ENCODE measurements at regions not wholly inside any gene's neighbourhood (a gene's known extent, or its start where the extent isn't known, plus 50 kb on each side); places are given as distances from the start of the nearest gene placed in this dataset.

DNA sequence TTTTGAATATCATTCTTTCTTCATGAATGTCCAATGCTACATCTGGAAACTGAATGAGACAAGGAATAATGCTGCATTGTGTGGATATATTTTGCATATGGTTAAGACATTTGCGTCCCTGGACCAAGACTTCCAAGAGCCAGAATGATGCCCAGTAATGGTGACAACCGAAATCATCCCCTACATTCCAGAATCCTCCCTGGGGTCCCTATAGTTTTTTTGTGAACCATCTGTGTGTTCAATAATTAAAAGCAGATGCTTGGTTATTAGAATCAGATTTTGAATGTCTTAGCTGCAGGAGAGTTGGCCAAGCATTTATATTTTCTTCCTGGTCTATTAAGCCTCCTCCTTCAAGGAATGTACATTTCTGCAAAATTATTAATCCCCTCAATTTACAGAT lies 426.7 kb upstream of the CDH8 start:
- ChIA-PET POLR2A (no interaction called here), CTCF (no interaction called here)
- DNase-seq, result no peak
- H3K4me1 Mint-ChIP-seq (ENCODE audit: low read depth), result no peaks in the 10 kb centered on the region
- no peaks in the 10 kb centered on the region for H3K36me3 Mint-ChIP-seq
- H3K9me3 Mint-ChIP-seq, result peaks cover 43% of the 10 kb centered on the region
- no peaks in the 10 kb centered on the region for H3K27me3 Mint-ChIP-seq
- H3K27ac Mint-ChIP-seq, result no peak overlapping the region
- H3K4me3 Mint-ChIP-seq, result no peak overlapping the region
- intact Hi-C loops (cut with micrococcal nuclease), result no loop called here

DNA sequence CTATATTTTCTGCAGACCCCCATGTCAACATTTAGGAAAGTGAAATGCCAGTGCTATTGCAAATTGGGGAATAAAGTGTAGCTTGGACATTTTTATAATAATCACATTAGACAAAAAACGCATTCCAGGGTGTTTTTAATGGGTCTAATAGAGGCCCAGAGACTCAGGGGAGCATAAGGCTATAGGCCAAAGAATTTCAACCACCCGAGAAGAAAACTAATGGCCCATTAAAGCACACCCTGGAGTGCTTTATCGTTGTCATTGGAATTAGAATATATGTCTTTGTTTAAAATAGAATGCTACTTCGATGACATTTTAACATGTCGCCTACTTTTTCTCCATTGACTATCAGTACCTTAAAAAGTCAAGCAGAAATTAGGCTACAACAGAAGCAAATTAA lies 414.1 kb upstream of the CDH8 start:
- ChIA-PET CTCF (interaction anchor here (0.6 kb wide), 1 partner anchor 191 kb away, joined by 3 read pairs; no protein-coding TSS in a partner anchor), POLR2A (no interaction called here)
- Mint-ChIP-seq H3K36me3 (no peaks in the 10 kb centered on the region), H3K27ac (no peak overlapping the region), H3K4me1 (ENCODE audit: low read depth) (no peaks in the 10 kb centered on the region), H3K9me3 (peaks cover 31% of the 10 kb centered on the region), H3K27me3 (no peaks in the 10 kb centered on the region), H3K4me3 (no peak overlapping the region)
- no peak for DNase-seq
- intact Hi-C loops (cut with micrococcal nuclease), result no loop called here

GRCh38 chr16:62445909-62446308 lies 409.7 kb upstream of the CDH8 start:
- Mint-ChIP-seq H3K27ac (no peak overlapping the region), H3K4me3 (no peak overlapping the region), H3K4me1 (ENCODE audit: low read depth) (no peaks in the 10 kb centered on the region), H3K27me3 (no peaks in the 10 kb centered on the region), H3K9me3 (peaks cover 37% of the 10 kb centered on the region), H3K36me3 (no peaks in the 10 kb centered on the region)
- CTCF ChIA-PET, result no interaction called here
- intact Hi-C loops (cut with micrococcal nuclease), result no loop called here
- DNase-seq, result no peak
- POLR2A ChIA-PET, result no interaction called here

- no peaks in the 10 kb centered on the region for H3K27me3 Mint-ChIP-seq
- no peaks in the 10 kb centered on the region for H3K36me3 Mint-ChIP-seq
- no peaks in the 10 kb centered on the region for H3K4me1 Mint-ChIP-seq (ENCODE audit: low read depth)
- CTCF ChIA-PET, result no interaction called here
- POLR2A ChIA-PET, result no interaction called here
- DNase-seq, result no peak
- H3K4me3 Mint-ChIP-seq, result no peak overlapping the region
- peaks cover 29% of the 10 kb centered on the region for H3K9me3 Mint-ChIP-seq
- no peak overlapping the region for H3K27ac Mint-ChIP-seq
- intact Hi-C loops (cut with micrococcal nuclease), result no loop called here
Measured at GRCh38 chr16:62424206-62424605, 388.0 kb upstream of the CDH8 start.

- CTCF ChIA-PET, result no interaction called here
- Mint-ChIP-seq H3K27me3 (no peaks in the 10 kb centered on the region), H3K4me3 (no peak overlapping the region), H3K36me3 (no peaks in the 10 kb centered on the region), H3K4me1 (ENCODE audit: low read depth) (no peaks in the 10 kb centered on the region), H3K9me3 (peaks cover 41% of the 10 kb centered on the region), H3K27ac (no peak overlapping the region)
- POLR2A ChIA-PET, result no interaction called here
- intact Hi-C loops (cut with micrococcal nuclease), result no loop called here
- no peak for DNase-seq
Measured at GRCh38 chr16:62408760-62409159, 372.5 kb upstream of the CDH8 start.

GRCh38 chr16:62406387-62406786 lies 370.1 kb upstream of the CDH8 start:
- DNase-seq, result no peak
- no peak overlapping the region for H3K27ac Mint-ChIP-seq
- no peaks in the 10 kb centered on the region for H3K4me1 Mint-ChIP-seq (ENCODE audit: low read depth)
- H3K9me3 Mint-ChIP-seq, result peaks cover 40% of the 10 kb centered on the region
- no peak overlapping the region for H3K4me3 Mint-ChIP-seq
- H3K36me3 Mint-ChIP-seq, result no peaks in the 10 kb centered on the region
- no peaks in the 10 kb centered on the region for H3K27me3 Mint-ChIP-seq
- intact Hi-C loops (cut with micrococcal nuclease), result no loop called here
- POLR2A ChIA-PET, result no interaction called here
- CTCF ChIA-PET, result no interaction called here

- H3K4me1 Mint-ChIP-seq (ENCODE audit: low read depth), result no peaks in the 10 kb centered on the region
- H3K27ac Mint-ChIP-seq, result no peak overlapping the region
- no peak overlapping the region for H3K4me3 Mint-ChIP-seq
- intact Hi-C loops (cut with micrococcal nuclease), result no loop called here
- no peaks in the 10 kb centered on the region for H3K27me3 Mint-ChIP-seq
- CTCF ChIA-PET, result no interaction called here
- H3K36me3 Mint-ChIP-seq, result no peaks in the 10 kb centered on the region
- DNase-seq, result no peak
- H3K9me3 Mint-ChIP-seq, result peaks cover 44% of the 10 kb centered on the region
- POLR2A ChIA-PET, result no interaction called here
Measured at GRCh38 chr16:62404842-62405611, 368.8 kb upstream of the CDH8 start.

- no peak for DNase-seq
- Mint-ChIP-seq H3K9me3 (peaks cover 28% of the 10 kb centered on the region), H3K36me3 (no peaks in the 10 kb centered on the region), H3K27ac (no peak overlapping the region), H3K27me3 (no peaks in the 10 kb centered on the region), H3K4me1 (ENCODE audit: low read depth) (no peaks in the 10 kb centered on the region), H3K4me3 (no peak overlapping the region)
- intact Hi-C loops (cut with micrococcal nuclease), result no loop called here
- POLR2A ChIA-PET, result no interaction called here
- CTCF ChIA-PET, result no interaction called here
Measured at GRCh38 chr16:62392698-62393097, 356.5 kb upstream of the CDH8 start.

DNA sequence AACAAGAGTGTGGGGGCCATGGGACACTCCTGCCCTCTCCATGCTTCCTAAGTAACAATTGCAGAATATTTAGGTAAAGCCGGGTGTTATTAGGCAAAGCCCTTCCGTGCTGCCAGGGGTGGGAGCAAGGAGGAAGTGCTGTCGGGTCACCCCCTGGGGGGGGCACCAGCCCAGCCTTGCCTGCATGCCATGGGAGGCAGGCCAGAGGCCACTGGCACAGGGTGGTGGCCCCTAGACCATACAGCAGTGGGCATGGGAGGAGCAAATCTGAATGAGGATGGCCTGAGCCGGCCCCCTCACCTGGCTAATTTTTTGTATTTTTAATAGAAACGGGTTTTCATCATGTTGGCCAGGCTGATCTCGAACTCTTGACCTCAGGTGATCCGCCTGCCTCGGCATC lies 355.7 kb upstream of the CDH8 start:
- H3K36me3 Mint-ChIP-seq, result no peaks in the 10 kb centered on the region
- POLR2A ChIA-PET, result no interaction called here
- H3K27ac Mint-ChIP-seq, result no peak overlapping the region
- no peaks in the 10 kb centered on the region for H3K27me3 Mint-ChIP-seq
- intact Hi-C loops (cut with micrococcal nuclease), result no loop called here
- no peak overlapping the region for H3K4me3 Mint-ChIP-seq
- H3K9me3 Mint-ChIP-seq, result peaks cover 28% of the 10 kb centered on the region
- CTCF ChIA-PET, result no interaction called here
- no peaks in the 10 kb centered on the region for H3K4me1 Mint-ChIP-seq (ENCODE audit: low read depth)
- no peak for DNase-seq

DNA sequence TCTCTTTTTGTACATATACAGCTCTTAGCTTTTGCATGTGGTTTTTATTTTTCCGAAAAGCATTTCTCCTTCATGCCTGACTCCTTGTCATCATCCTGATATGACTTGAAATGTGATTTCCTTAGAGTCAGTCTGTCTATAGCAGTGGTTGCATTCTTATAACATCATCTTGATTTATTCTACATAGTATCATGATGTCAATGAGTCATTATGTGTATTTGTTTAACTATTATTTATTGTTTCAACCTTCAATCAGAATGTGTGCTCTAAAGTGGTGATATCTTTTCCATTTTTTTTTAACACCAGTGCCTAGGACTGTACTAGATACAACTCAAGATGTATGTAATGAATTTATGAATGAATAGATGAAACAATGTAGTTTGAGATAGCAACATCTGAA lies 354.9 kb upstream of the CDH8 start:
- H3K4me3 Mint-ChIP-seq, result no peak overlapping the region
- DNase-seq, result no peak
- no peak overlapping the region for H3K27ac Mint-ChIP-seq
- H3K9me3 Mint-ChIP-seq, result peaks cover 27% of the 10 kb centered on the region
- no peaks in the 10 kb centered on the region for H3K4me1 Mint-ChIP-seq (ENCODE audit: low read depth)
- CTCF ChIA-PET, result no interaction called here
- intact Hi-C loops (cut with micrococcal nuclease), result no loop called here
- no peaks in the 10 kb centered on the region for H3K36me3 Mint-ChIP-seq
- POLR2A ChIA-PET, result no interaction called here
- no peaks in the 10 kb centered on the region for H3K27me3 Mint-ChIP-seq

- ChIA-PET CTCF (no interaction called here), POLR2A (no interaction called here)
- Mint-ChIP-seq H3K4me1 (ENCODE audit: low read depth) (no peaks in the 10 kb centered on the region), H3K36me3 (no peaks in the 10 kb centered on the region), H3K4me3 (no peak overlapping the region), H3K27ac (no peak overlapping the region), H3K9me3 (peaks cover 31% of the 10 kb centered on the region), H3K27me3 (no peaks in the 10 kb centered on the region)
- no peak for DNase-seq
- intact Hi-C loops (cut with micrococcal nuclease), result no loop called here
Measured at GRCh38 chr16:62390214-62390613, 354.0 kb upstream of the CDH8 start.

- no peaks in the 10 kb centered on the region for H3K36me3 Mint-ChIP-seq
- POLR2A ChIA-PET, result no interaction called here
- peaks cover 33% of the 10 kb centered on the region for H3K9me3 Mint-ChIP-seq
Measured at GRCh38 chr16:62386411-62386810, 350.2 kb upstream of the CDH8 start.

DNA sequence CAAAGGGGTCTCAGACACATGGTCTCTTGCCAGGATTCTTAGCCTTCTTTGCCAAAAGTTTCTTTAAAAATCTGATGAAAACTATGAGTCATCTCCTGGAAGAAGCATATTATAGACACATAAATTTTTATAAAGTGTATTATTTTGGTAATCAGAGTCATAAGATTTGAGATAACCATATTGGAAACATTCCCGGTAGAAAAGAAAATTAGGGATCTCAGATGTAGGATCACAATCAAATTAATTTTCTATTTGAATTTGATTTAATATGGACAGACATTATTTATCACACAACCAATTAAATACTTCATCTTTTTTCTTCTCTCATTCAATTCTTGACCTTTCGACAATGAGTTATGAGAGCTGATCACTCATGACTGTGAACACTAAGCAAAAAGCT lies 347.7 kb upstream of the CDH8 start:
- H3K27me3 Mint-ChIP-seq, result no peaks in the 10 kb centered on the region
- intact Hi-C loops (cut with micrococcal nuclease), result no loop called here
- H3K9me3 Mint-ChIP-seq, result peaks cover 26% of the 10 kb centered on the region
- H3K36me3 Mint-ChIP-seq, result no peaks in the 10 kb centered on the region
- H3K27ac Mint-ChIP-seq, result no peak overlapping the region
- ChIA-PET POLR2A (no interaction called here), CTCF (no interaction called here)
- no peaks in the 10 kb centered on the region for H3K4me1 Mint-ChIP-seq (ENCODE audit: low read depth)
- DNase-seq, result no peak
- H3K4me3 Mint-ChIP-seq, result no peak overlapping the region

More at GRCh38 chr16:62386411-62386810, 350.2 kb upstream of the CDH8 start:
- CTCF ChIA-PET, result no interaction called here
- H3K27me3 Mint-ChIP-seq, result no peaks in the 10 kb centered on the region
- intact Hi-C loops (cut with micrococcal nuclease), result no loop called here
- no peak overlapping the region for H3K27ac Mint-ChIP-seq
- no peaks in the 10 kb centered on the region for H3K4me1 Mint-ChIP-seq (ENCODE audit: low read depth)
- H3K4me3 Mint-ChIP-seq, result no peak overlapping the region
- DNase-seq, result no peak
